ENCODE measurements at regions not wholly inside any gene's neighbourhood (a gene's known extent, or its start where the extent isn't known, plus 50 kb on each side); places are given as distances from the start of the nearest gene placed in this dataset.

- no peak for TF ChIP-seq NFE2L1 (CRISPR knock-in tag; IDR thresholded peaks at IDR 0.05; ENCODE audit: borderline replicate concordance)
- no peak for TF ChIP-seq NR1H2 (CRISPR knock-in tag; IDR thresholded peaks at IDR 0.05; ENCODE audit: borderline replicate concordance, low read depth)
- no peak for TF ChIP-seq TCF12 (IDR thresholded peaks at IDR 0.05)
- no peak for TF ChIP-seq TCF12 (CRISPR knock-in tag; IDR thresholded peaks at IDR 0.05)
Observed at GRCh38 chr6:49257549-49257948, 205.5 kb downstream of the MMUT start (continued).

GRCh38 chr6:49255335-49255734 is 207.7 kb downstream of the MMUT start:
- TF ChIP-seq ARID2 (CRISPR knock-in tag; IDR thresholded peaks at IDR 0.05; ENCODE audit: borderline replicate concordance) (no peak), ZBTB44 (CRISPR knock-in tag; IDR thresholded peaks at IDR 0.05) (no peak), ZNF260 (CRISPR knock-in tag; IDR thresholded peaks at IDR 0.05; ENCODE audit: borderline replicate concordance, low read depth) (no peak), CCDC6 (CRISPR knock-in tag; IDR thresholded peaks at IDR 0.05) (no peak), ZNF766 (CRISPR knock-in tag; IDR thresholded peaks at IDR 0.05; ENCODE audit: borderline replicate concordance) (no peak)
- ATAC-seq (no peak), DNase-seq (ENCODE audit: low spot score) (no peak), FAIRE-seq (no peak)
- H3K4me2 ChIP-seq (ENCODE audit: low read depth, low read length): no peak overlapping the region
- H3K9me3 ChIP-seq (ENCODE audit: low read length): no peaks in the 10 kb centered on the region
- no peak overlapping the region for H3K4me3 ChIP-seq (replicated peaks in 1 of 3; ENCODE audit: insufficient read depth in 1 of 3, low read depth in 2 of 3, low read length in 3 of 3)
- H4K20me1 ChIP-seq (ENCODE audit: insufficient read depth, low read length): no peaks in the 10 kb centered on the region
- no peaks in the 10 kb centered on the region for H3K4me1 ChIP-seq (ENCODE audit: insufficient read depth, low read length)
- in situ Hi-C loops (cut with HindIII; ENCODE audit: extremely low pct_ligation_motif_present, low pct_unique_long_range_greater_than_20kb) (no loop called here), intact Hi-C loops (cut with micrococcal nuclease; ENCODE audit: unreplicated experiment) (no loop called here)
- no peak overlapping the region for H2AFZ ChIP-seq (ENCODE audit: low read length)
- H3K27ac ChIP-seq (ENCODE audit: extremely low read length, insufficient read depth, low read length): no peak overlapping the region
- CTCF ChIA-PET (ENCODE audit: low intra/inter-chr PET ratio, low total read pairs): no interaction called here
- no peaks in the 10 kb centered on the region for H3K27me3 ChIP-seq (ENCODE audit: control insufficient read depth in 1 of 2, insufficient read depth in 2 of 2, low read length in 2 of 2)
- WGBS (ENCODE audit: low lambda C conversion rate): 3% methylated on average over 3 of the region's 3 CpGs
- H3K9ac ChIP-seq (ENCODE audit: insufficient read depth, low read depth, low read length): no peak overlapping the region
- H3K79me2 ChIP-seq (ENCODE audit: insufficient read depth, low read length): no peaks in the 10 kb centered on the region
- H3K36me3 ChIP-seq (replicated peaks in 1 of 2; ENCODE audit: control insufficient read depth in 1 of 2, insufficient read depth in 2 of 2, low read length in 2 of 2): no peaks in the 10 kb centered on the region
- no TSS peak for BruUV-seq (replicated peaks)
- POLR2A ChIA-PET: no interaction called here
